HG02885 (cell line): ENCODE measurements at regions not wholly inside any gene's neighbourhood (a gene's known extent, or its start where the extent isn't known, plus 50 kb on each side); places are given as distances from the start of the nearest gene placed in this dataset.

Experiments used
- ATAC-seq: cut with Tn5 transposase; IDR thresholded peaks from one replicate; pipeline ENCODE4 v1.9.1; 2021; ENCODE audit warnings: mild to moderate bottlenecking; ENCODE audit not compliant: unreplicated experiment, poor library complexity

GRCh38 chr9:12874395-12874794 lies 99.6 kb downstream of the LURAP1L start:
- no peak for ATAC-seq

GRCh38 chr9:12875191-12875590 lies 100.4 kb downstream of the LURAP1L start:
- ATAC-seq = no peak

DNA sequence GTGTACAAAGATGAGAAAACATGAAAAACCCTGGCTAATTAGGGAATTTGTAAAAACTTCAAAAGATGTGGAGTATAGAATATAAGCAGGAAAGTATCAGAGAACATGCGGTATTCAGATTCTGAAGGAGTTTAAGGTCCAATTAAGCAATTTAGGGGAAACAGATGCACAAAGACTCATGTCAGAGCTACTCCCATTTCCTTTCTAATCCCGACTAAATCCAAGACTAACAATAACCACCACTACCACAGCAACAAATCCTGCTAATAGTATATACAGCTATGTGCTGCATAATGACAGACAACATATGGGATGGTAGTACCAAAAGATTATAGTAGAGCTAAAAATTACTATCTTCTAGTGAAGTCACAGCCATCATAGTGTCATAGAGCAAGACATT lies 102.1 kb downstream of the LURAP1L start:
- ATAC-seq = no peak

DNA sequence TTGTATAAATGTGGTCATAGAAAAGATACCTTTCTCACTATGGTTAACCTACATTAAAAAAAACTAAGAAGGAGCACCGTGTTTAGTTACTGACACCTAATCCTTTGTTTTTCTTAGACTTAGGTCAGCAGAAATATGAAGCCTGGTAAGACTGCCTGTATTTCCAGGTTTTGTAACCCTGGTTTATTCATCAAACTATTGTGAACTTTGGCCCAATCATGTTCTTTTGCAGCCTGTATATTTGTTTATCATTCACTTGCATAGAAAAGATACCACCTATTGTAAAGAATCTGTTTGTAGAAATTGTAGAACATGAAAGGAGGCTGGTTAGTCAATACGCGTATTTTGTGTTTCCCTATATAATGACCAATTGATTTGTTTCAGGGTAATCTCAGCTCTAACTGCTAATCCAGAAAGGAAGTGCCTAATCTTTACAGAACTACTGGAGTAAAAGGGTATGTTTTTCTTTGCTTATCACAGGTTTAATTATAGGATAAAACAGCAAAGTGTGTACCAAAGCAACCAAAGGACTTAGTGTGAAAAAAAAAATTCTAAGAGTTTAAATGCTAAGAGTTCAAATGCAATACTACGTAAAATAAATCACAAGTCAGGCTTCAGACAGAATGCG lies 103.6 kb downstream of the LURAP1L start:
- no peak for ATAC-seq

GRCh38 chr9:12879961-12880360 lies 105.1 kb downstream of the LURAP1L start:
- ATAC-seq = no peak

DNA sequence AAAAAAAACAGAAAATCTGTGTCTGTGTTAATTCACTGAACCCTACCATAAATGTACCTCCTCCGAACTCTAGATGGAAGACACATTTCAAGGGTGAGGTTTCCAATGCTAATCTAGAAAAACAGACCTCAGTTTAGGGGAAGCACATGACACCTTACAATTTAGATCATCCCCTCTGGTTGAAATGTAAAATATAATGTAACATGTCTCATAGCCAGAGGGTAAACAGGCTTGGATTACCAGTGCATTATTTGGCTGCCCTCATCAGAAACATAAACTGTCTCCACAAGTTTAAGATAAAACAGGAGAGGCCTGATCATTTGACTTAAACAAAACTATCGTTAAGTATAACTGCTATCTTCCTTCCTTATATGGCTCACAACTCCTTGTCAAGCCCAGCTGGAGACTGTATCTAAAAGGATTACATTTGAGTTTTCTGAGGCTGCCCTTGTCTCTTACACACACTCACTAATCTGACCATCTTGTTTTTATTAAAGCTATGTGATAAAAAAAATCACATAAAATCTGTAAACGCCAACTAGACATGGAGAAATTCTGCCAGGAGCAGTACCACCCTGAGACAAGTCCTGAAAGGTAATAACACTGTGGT lies 105.7 kb downstream of the LURAP1L start:
- ATAC-seq = no peak

GRCh38 chr9:12882430-12882829 lies 107.6 kb downstream of the LURAP1L start:
- ATAC-seq = no peak

DNA sequence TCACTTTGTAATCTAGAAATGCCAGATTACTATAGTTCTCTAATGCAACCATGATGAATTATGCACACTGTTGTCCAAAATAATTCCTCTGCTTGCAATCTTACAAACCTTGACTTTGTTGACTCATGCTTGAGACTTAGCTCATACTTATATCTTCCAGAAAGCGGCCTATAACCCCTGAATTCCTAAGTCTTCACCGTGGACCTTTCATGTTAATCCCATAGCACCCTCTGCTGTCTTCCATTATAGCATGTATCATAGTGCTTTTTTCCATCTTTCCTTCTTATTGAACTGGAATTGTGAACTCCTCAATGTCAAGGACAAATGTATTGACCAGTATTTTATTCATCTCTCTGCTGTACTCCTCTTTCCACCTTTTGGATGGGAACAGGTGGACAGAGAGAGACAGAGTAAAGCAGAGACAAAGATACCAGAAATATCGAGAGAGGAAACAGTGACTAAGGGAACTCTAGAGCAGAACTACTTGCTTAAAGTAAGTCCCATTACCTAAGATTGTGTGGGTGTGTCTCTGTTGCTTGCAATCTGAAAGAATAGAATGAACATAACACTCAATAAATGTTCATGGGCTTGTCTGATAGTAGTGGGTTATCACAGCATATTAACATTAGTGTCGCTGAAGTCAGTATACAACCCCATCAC lies 110.0 kb downstream of the LURAP1L start:
- ATAC-seq = no peak

DNA sequence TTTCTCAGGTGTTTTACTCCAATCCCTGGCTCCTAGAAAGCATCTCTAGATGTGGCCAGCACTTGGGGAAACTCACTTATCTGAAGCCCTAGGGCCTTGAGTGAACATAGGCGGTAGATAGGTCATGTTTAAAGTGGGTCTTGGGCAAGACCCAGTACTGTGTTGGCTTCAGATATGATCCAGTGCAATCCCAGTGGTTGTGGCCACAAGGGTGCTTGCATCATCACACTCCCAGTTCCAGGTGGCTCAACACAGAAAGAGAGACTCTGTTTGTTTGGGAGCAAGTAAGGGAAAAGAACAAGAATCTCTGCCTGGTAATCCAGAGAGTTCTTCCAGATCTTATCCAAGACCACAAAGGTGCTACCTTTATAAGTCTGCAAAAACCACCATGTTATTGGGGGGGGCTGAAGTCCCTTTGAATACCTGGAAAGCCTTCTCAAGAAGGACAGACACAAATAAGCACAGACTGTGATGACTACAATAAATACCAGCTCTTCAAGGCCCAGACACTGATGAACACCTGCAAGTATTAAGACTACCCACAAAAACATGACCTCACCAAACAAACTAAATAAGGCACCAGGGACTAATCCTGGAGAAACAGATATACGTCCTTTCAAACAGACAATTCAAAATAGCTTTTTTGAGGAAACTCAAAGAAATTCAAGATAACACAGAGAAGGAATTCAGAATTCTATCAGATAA lies 114.7 kb downstream of the LURAP1L start:
- no peak for ATAC-seq

GRCh38 chr9:12891588-12891987 lies 116.8 kb downstream of the LURAP1L start:
- ATAC-seq = no peak

DNA sequence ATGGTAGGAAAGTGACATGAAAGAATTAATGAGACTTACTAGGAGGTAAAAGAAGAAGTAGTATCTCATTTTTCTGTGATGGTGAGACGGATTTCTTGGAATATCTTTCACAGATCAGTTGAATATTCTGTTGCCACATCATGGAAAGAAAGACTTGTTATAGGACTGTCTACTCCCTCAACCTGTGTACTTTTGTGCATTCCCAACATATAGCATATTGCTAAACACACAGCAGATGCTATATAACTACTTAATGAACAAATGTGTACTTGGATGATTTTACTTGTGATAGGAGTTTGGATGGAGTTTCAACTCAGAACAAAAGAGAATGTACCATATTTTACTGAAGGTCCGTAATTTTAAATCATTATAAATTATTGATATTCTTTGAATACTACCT lies 128.5 kb downstream of the LURAP1L start:
- ATAC-seq = no peak

DNA sequence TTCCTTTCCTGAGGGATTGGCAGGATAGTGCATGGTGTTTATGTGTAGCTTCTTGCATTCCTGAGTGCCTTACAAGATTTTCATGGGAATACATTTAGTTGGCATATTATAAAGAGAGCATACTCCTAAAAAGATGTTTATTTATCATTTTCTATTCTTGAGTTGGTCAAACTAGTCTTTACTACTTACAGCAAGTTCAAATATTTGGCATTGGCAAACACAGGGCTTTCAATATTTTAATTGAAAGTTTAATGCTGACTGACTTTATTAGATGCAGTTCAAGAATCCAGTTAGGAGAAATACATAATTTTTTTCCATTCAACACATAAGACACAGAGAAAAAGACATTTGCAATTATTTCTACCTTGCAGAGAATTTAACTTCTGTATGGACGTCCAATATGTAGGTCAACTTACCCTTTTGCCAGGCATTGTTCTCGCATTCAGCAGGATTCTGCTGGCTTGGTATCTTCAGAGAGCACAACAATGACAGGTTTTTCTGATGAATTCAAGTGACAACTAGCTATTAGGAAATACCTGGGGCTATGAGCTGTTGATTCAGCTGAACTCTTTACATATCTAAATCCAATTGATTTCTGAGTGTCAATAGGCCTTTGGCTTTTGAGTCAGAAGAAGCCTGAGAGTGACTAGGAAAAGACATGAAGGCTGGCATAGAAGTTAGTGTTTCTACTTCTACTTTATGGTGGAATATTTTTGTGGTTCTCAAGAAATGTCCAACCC lies 129.6 kb downstream of the LURAP1L start:
- no peak for ATAC-seq

- ATAC-seq = no peak
Measured at GRCh38 chr9:12906646-12907045, 131.8 kb downstream of the LURAP1L start.

DNA sequence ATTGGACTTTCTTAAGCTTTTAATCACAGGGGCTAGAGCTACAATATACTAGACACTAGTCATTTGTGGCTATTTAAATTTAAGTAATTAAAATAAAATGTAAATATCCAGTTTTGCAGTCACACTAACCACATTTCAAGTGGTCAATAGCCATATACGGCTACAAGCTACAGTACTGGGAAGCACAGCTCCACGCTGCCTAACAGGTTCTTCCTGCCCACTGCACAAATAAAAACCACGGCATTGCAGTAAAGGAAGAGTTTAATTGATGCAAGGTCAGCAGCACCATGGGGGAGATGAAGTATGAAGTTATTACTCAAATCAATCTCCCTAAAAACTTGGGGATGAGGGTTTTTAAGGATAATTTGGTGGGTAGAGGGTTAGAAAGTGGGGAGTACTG lies 134.1 kb downstream of the LURAP1L start:
- no peak for ATAC-seq

GRCh38 chr9:12915366-12915954 lies 140.6 kb downstream of the LURAP1L start:
- ATAC-seq = no peak

GRCh38 chr9:12916042-12916441 lies 141.2 kb downstream of the LURAP1L start:
- ATAC-seq = no peak

GRCh38 chr9:12920437-12920836 lies 145.6 kb downstream of the LURAP1L start:
- ATAC-seq = no peak

GRCh38 chr9:12921621-12922020 lies 146.8 kb downstream of the LURAP1L start:
- ATAC-seq = no peak

DNA sequence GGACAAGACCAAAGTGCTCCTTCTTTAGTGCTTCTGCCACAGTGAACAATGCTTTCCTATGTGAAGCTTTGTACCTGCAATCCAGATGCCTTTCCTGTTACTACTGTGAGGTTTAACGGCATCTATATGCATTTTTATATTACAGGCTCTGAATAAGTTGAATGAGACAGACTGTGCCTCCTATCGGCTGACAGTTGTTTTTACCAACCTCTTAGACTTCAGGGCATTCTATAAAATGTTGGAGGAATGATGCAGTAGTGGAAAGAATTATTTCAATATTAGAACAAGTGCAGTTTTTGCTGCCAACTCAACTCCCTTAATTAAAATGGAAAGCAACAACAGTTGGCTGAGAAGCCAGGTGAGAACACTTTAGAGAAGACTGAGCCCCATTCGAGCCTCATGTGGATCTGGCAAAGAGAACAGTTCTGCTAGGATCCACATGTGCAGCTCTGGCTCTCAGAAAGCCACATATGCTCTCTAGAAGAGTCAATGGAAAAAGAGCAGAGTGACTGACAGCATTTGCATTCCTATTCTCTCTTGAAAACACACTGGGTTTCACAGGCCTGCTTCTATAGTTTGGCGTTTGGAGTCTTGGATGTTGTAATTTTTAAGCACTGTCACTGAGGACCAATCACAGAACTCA lies 147.5 kb downstream of the LURAP1L start:
- ATAC-seq = no peak
